ENCODE measurements at regions not wholly inside any gene's neighbourhood (a gene's known extent, or its start where the extent isn't known, plus 50 kb on each side); places are given as distances from the start of the nearest gene placed in this dataset.

DNA sequence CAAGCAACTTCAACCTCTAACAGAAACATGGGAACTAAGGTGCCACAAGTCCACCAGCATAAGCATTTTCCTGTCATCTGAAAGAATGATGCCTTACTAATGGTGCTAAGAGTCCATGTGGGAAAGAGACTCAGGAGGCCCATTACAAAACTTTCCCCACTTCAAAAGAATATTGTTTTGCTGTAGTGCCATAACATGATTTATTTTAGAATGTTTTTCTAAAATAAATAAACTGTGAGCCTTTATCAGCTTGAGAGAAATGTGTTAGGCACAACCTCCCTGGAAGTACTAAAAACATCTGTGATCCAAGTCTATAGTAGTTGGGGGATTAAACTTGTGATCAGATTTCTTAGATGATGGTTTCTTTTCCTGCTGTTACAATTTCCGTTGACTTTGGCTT, 330.1 kb upstream of the MAP3K7 start:
- no peak for ATAC-seq
- intact Hi-C loops (cut with DNase I, micrococcal nuclease), result no loop called here
- DNase-seq, result no peak

DNA sequence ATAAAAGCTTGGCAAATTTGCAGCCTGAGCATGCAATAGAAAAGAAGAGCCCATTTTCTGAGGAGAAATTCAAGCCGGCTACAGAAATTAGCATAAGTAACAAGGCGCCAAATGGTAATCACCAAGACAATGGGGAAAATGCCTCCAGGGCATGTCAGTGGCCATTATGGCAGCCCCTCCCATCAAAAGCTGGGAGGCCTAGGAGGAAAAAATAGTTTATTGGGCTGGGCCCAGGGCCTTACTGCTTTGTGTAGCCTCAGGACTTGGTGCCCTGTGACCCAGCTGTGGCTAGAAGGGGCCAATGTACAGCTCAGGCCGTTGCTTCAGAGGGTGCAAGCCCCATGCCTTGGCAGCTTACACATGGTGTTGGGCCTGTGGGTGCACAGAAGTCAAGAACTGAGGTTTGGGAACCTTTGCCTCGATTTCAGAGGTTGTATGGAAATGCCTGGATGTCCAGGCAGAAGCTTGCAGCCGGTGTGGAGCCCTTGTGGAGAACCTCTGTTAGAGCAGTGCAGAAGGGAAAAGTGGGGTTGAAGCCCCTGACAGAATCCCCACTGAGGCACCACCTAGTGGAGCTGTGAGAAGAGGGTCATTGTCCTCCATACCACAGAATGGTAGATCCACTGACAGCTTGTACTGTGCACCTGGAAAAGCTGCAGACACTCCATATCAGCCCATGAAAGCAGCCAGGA, 328.5 kb upstream of the MAP3K7 start:
- intact Hi-C loops (cut with DNase I, micrococcal nuclease), result no loop called here
- ATAC-seq, result no peak
- no peak for DNase-seq

DNA sequence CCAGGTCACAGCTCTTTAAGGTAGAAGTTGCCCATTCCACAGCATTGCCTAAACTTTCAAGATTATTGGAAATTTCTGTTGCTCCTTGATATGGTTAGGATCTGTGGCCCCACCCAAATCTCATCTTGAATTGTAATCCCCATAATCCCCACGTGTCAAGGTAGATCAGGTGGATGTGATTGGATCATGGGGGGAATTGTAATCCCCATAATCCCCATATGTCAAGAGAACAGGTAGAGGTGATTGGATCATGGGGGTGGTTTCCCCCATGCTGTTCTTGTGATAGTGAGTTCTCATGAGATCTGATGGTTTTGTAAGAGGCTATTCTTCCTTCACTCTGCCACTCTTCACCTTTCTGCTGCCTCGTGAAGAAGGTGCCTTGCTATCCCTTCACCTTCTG, 327.4 kb upstream of the MAP3K7 start:
- intact Hi-C loops (cut with DNase I, micrococcal nuclease), result no loop called here
- ATAC-seq (no peak), DNase-seq (no peak)

DNA sequence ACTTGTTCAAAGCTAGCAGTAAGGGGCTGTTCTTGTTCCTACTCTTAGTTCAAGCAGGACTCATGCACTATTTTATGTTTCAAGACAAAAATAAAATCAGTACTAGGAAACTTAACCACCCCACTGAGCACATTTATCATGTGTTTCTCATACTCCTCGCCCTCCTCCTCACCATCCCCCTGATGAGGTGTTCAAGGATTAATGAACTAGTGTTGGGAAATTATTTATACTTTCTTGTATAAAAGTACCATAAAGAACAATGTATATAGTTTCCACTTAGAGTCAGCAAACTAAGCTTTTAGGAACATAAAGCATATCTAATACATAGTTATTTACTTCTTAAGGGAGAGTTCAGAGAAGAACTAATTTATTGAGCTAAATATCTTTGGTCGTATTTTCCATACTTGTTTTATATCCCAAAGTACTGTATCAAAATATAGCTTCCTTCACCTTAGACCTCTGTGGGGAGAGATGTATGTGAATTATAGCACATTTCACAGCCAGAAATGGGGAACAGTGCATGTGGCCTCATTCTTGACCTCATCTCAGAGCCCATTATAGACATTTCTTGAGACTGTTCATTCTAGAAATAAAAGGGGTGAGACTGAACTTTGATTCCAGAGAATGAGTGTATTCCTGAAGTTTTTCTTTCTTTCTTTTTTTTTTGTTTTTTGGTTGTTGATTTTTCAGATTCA, 326.5 kb upstream of the MAP3K7 start:
- intact Hi-C loops (cut with DNase I, micrococcal nuclease), result no loop called here
- DNase-seq, result no peak
- ATAC-seq, result no peak

DNA sequence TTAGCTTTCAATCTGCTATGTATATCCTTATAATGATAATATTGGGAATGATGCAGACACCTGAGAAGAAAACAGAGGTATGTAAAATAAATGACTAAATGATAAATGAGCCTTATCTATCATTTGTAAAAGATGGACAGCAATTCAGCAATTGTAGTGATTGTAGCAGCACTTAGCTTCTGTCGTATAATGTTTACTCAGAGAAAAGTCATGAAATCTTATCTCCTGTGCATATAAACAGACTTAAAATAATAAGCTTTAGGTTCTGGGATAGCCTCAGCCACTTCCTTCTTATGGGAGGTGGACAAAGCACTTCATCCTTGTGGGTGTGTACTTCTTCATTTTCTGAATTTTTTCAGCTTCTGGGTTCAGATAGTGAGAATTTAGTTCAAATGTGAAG, 324.8 kb upstream of the MAP3K7 start:
- intact Hi-C loops (cut with DNase I, micrococcal nuclease), result no loop called here
- DNase-seq (no peak), ATAC-seq (no peak)

DNA sequence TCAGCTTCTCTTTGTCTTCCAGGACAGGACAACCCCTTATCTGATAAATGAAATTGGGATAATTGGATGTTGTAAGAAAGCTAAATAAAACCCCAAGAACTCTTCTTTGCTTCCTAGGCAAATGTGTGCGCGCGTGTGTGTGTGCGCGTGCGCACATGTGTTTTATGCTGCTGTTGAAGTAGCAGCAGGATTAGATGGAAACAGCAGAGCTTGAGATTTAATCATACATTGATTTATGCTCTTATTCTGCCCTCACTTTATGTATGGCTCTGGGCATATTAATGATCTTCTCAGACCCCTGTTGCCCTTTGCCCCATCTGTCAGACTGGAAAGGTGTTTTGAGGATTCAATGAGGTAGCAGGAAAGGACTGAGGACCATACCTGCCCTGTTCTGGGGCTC, 324.0 kb upstream of the MAP3K7 start:
- ATAC-seq (no peak), DNase-seq (no peak)
- intact Hi-C loops (cut with DNase I, micrococcal nuclease), result no loop called here

DNA sequence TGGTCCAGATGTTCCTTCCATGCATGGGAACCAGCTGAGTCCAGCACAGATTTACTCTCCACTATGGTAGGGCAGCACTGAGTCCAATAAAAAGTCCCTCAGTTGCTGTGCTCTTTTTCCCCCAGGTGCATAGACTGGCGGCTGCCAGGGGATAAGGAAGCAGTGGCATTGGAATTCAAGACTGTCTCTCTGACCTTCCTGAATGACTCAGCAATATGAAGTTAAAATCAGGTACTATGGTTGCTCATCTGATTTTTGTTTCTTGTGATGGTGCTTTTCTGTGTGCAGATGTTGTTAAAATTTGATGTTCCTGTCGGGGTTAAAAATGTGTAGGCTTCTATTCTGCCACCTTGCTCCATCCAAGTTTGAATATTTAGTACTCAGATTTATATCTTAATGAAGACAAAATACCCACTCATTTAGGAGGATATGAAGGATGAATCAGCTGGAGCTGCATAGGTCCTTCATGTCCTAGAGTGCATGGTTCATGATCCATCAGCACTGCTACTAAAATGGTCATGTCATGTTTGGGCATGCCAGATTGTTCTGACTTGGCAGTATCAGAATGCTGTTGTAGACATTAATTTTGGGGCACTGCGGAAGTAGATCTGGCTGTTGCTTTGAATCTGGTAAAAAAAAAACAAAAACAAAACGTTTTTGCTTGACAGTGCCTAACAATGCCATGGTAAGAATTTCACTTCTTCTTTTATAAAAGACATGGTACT, 321.2 kb upstream of the MAP3K7 start:
- intact Hi-C loops (cut with DNase I, micrococcal nuclease), result no loop called here
- ATAC-seq, result no peak
- no peak for DNase-seq

DNA sequence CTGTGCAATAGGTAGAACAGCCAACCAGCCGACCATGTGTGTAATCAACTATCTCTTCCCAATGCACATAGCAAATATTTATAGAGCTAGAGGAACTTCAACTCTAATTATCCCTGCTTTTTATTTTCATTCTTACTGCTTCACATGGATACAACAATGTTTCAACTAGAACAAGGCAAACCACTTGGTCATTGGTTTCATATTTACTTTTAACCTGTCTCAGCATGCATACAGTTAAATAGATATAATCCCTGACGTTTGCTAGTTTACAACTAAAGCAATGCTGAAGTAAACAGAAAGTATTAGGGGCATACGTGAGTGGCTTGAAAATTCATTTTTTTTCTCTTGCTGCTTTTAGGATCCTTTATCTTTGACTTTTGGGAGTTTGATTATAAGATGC, 318.5 kb upstream of the MAP3K7 start:
- ATAC-seq (no peak), DNase-seq (no peak)
- intact Hi-C loops (cut with DNase I, micrococcal nuclease), result no loop called here

DNA sequence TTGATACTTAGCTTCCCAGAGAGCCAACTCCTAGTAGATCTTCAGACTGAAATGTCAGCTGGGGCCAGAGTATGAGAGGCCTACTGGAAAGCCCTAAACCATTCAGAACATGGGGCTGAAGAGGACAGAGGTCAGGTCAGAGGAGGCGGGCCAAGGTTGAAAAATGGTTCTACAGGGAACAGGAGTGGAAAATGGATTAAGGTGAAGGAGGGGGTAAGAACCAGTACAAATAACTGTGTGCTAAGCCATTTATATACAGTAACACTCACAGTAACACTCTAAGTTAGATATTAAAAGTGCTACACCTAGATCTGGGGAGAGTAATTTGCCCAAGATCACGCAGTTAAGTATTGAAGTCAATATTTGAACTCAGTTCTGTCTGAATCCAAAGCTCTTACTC, 313.2 kb upstream of the MAP3K7 start:
- no peak for ATAC-seq
- DNase-seq, result no peak
- intact Hi-C loops (cut with DNase I, micrococcal nuclease), result no loop called here

DNA sequence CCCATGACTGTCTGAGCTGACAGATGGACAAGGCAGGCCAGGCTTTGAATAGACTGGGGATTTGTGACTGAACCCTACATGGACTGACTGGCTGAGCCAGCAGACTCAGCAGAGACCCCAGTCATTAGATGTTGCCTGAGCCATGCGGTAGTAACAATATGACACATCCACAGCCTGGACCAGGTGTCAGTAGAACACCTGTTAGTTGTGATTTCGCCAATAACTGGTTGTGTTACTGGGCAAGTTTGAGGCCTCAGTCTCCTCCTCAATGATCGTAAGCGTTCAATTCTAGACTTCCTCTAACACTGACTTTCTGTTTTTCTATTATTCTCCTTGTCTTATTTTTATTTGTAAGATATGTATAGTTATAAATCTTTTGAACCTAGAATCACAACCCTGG, 311.9 kb upstream of the MAP3K7 start:
- DNase-seq (no peak), ATAC-seq (no peak)
- intact Hi-C loops (cut with DNase I, micrococcal nuclease), result no loop called here

DNA sequence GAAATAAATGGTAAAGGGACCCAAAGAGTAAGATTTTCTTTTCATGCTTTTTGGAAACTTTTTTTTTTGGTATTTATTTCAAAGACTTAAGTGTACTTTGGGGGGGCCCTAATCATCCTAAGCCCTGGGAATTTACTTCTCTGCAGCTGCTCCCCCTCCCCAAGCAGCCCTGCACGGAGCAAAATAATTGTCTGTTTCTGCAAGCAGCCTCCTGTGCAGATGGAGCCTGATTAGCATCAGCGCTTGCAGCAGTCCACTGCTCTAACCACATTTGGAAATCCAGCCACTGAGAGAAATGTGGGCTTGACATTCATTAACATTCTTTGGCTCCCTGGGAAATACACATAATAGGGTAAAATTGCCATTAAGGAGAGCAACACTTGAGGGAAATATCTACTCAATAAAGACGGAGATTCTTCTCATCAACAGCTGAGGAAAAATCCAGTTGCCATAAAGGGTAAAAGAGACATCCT, 309.2 kb upstream of the MAP3K7 start:
- no peak for DNase-seq
- intact Hi-C loops (cut with DNase I, micrococcal nuclease), result no loop called here
- ATAC-seq, result no peak

DNA sequence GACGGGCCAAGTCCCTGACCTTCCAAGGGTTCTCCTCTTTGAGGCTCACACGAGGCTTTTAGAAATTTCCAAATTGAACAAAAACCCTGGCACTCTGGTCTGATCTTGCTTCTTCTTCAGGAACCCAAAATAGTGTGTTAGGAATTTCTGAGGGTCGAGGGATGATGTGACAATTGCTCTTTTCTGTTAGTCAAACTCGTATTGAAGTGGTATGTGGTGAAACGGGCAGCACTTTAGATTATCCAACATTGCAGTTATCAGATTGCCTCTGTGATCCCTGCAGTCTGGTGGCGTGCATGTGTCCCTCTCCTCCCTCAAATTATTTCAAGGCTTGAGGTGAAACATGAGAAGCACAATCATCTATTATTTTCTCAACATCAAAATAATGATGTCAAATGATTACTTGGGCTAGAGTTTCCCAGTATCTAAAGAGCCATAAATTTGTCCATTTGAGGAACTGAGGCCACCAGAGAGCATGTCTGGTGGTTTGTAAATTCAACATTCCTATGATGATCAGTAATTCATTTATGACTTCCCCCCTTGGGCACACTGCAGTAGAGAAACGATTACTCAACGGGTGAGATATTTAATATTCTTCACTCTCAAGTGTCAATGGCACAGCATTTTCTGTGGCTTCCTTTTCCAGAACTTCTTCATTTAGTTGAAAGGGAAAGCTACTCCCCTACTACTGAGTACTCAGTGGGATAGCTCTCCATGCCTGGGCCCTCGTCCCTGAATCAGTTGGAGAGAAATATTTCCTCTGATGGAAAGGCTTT, 308.6 kb upstream of the MAP3K7 start:
- intact Hi-C loops (cut with DNase I, micrococcal nuclease), result no loop called here
- no peak for DNase-seq
- ATAC-seq, result no peak

DNA sequence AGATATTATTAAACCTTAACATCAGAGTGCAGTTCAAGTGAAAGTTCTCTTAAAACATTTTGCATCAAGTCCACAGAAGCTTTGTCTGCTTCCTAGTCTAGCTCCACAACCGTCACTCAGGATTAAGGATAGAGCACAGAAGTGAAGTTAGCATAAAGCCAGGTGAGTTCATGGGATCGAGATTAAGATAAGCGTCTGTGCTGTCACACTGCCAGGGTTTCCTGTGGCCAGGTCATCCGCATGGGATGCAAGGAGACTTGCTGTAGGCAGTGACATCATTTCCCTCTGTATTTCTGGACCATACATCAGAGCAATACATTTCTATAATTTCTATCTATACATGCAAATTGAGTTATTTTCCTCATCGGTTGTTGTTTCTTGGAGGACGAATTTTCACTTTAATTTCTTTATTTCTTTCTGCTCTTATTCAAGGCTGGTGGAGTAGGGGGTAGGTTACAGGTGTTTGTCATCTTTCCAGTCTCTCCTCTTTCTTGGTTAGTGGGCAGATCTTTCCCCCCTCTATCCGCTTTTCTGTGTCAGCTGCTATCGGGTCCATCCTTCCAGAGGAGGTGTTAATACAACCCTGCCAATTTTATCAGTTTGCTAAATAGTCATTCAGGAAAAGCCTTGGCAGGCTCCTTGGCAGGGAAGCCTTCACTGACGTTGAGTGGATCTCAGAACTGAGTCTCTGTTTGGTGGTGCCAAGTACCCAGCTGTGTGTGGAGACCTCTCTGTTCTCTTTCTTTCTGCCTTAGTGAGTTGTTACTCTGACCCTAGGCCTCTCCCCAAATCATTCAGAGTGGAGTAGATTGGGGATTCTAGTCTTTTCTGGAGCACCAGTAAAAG, 307.6 kb upstream of the MAP3K7 start:
- DNase-seq (no peak), ATAC-seq (no peak)
- intact Hi-C loops (cut with DNase I, micrococcal nuclease), result no loop called here

DNA sequence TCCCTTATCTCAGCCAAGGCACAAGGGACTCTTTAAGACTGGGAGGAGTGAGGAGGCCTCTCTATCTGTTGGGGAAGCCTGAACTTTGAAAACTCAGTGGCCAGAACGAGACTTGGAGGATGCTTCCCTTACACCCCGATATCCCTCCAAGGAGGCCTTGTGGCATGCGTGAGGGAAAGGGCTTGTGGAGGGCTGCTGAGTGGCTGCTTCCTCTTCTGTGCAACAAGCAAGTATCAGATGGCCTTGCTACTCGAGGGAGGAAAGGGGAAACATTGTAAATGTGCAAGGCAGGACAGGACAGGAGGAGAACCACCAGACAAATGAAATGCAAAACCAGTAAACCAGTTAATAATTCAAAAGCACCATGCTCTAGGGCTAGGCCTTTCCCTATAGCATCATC, 306.5 kb upstream of the MAP3K7 start:
- no peak for ATAC-seq

DNA sequence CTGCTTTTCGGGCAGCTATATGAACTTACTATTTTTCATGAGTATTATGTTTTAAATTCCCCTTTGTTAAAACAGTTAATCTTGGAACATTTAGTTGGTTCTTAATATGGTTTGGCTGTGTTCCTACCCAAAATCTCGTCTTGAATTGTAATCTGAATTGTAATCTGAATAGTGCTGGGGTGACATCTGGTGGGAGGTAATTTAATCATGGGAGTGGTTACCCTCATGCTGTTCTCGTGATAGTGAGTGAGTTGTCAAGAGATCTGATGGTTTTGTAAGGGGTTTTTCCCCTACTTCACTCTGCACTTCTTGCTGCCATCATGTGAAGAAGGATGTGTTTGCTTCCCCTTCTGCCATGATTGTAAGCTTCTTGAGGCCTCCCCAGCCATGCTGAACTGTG, 305.4 kb upstream of the MAP3K7 start:
- ATAC-seq (no peak), DNase-seq (no peak)
- intact Hi-C loops (cut with DNase I, micrococcal nuclease), result no loop called here

More for the DNA sequence above, 306.5 kb upstream of the MAP3K7 start:
- DNase-seq, result no peak
- intact Hi-C loops (cut with DNase I, micrococcal nuclease), result no loop called here

DNA sequence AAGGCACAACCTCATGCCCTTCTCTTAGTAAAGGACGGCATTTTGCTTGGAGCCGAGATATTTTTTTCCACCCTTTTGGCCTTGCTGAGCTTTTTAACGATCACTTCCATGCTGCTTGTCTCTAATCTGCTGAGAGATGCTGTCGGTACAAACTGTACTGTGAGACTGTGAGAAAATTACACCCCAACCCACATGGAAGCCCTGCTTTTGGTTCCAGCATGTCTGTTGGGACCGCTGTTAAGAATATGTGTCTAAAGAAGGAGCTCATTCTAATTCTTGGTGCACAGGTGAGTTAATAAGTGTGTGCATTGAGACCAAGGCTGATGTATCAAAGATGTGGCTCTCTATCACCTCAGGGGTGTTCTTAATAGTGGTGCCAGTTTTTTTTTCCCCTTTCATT, 304.5 kb upstream of the MAP3K7 start:
- no peak for DNase-seq
- ATAC-seq, result no peak
- intact Hi-C loops (cut with DNase I, micrococcal nuclease), result no loop called here

DNA sequence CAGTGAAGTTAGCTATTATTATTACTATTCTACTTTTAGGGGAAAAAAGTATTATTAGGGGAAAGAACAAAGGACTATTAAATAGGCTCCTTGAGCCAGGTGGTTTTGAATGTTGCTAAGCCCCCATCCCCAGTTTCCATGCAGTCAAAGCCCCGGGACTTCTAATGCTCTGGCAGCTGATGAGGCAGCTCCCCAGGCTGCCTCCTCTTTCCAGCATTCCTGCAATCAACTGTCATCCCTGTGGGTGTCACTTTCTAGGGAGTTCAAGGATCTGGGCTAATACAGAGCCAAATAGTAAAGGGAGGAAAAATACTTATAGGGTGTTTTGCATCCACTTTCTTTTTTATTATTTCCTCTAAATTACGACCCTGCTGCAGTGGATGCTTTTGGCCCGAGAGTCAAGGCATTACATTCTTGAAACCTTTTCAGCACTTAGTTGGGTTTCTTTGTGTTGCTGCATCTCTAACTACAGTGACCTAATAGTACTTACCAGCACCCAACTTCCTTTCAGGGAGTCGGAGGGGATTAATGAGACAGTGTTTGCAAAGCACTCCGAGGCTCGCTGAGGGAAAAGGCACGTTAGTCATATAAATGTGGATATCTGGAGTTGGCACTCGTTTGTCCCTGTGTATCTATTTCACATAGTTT, 303.9 kb upstream of the MAP3K7 start:
- ATAC-seq (no peak), DNase-seq (no peak)
- intact Hi-C loops (cut with DNase I, micrococcal nuclease), result no loop called here

DNA sequence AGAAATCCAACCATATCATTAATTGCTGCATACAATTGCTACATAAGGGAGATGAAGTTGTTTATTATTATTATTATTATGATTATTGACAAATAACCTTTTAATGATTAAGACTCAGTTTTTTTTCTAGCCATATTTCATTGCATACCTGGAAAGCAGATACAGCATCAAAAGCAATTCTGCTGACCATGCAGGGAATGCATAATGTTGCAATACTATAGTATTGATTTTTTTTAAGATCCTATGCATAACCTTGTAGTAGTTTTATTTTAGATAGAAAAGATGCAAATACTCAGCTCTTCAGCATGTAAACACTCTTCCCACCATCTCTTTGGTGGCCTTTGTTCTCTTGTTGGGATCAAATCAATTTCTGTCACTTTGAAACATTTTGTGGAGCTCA, 300.9 kb upstream of the MAP3K7 start:
- DNase-seq (no peak), ATAC-seq (no peak)
- intact Hi-C loops (cut with DNase I, micrococcal nuclease), result no loop called here
